ENCODE measurements at regions not wholly inside any gene's neighbourhood (a gene's known extent, or its start where the extent isn't known, plus 50 kb on each side); places are given as distances from the start of the nearest gene placed in this dataset.

GRCh38 chr2:111239107-111239506 is 118.4 kb downstream of the BCL2L11 start:
- H3K4me1 ChIP-seq (ENCODE audit: insufficient read depth, low read length), result no peaks in the 10 kb centered on the region
- no peaks in the 10 kb centered on the region for H3K36me3 ChIP-seq (ENCODE audit: low read depth, low read length)
- H3K79me2 ChIP-seq (ENCODE audit: low read length), result no peaks in the 10 kb centered on the region
- H3K9ac ChIP-seq (ENCODE audit: low read length), result no peak overlapping the region
- H3K9me2 ChIP-seq (replicated peaks; ENCODE audit: low read length), result no peaks in the 10 kb centered on the region
- H3K27ac ChIP-seq (ENCODE audit: low read length), result no peak overlapping the region
- no peak for ATAC-seq
- no peaks in the 10 kb centered on the region for H3K27me3 ChIP-seq (ENCODE audit: low read length)
- TF ChIP-seq EZH2 (IDR thresholded peaks at IDR 0.05; ENCODE audit: low read length, unreplicated experiment) (no peak), CTCF (conservative IDR thresholded peaks at IDR 0.05; ENCODE audit: low read depth, low read length) (no peak), EZH2phosphoT487 (IDR thresholded peaks at IDR 0.05; ENCODE audit: borderline replicate concordance, low read length) (no peak)
- H3F3A ChIP-seq (ENCODE audit: low read length, unreplicated experiment), result no peaks in the 10 kb centered on the region
- H4K20me1 ChIP-seq (ENCODE audit: low read length), result no peaks in the 10 kb centered on the region
- no TSS peak for BruUV-seq (replicated peaks)
- ChIA-PET CTCF (no interaction called here), POLR2A (ENCODE audit: unreplicated experiment) (no interaction called here)
- no peak for DNase-seq
- H3K9me3 ChIP-seq (ENCODE audit: low read length), result no peaks in the 10 kb centered on the region
- intact Hi-C loops (cut with micrococcal nuclease), result no loop called here
- no peak overlapping the region for H3K4me3 ChIP-seq (ENCODE audit: low read length)
- no peak overlapping the region for H3K4me2 ChIP-seq (ENCODE audit: low read length)
- H2AFZ ChIP-seq (ENCODE audit: low read length), result no peak overlapping the region

- Histone ChIP-seq H3K27ac (ENCODE audit: low read length) (no peak overlapping the region), H2AFZ (ENCODE audit: low read length) (no peak overlapping the region), H4K20me1 (ENCODE audit: low read length) (no peaks in the 10 kb centered on the region), H3K4me3 (ENCODE audit: low read length) (no peak overlapping the region), H3K4me2 (ENCODE audit: low read length) (no peak overlapping the region), H3F3A (ENCODE audit: low read length, unreplicated experiment) (no peaks in the 10 kb centered on the region), H3K9ac (ENCODE audit: low read length) (no peak overlapping the region), H3K9me2 (replicated peaks; ENCODE audit: low read length) (no peaks in the 10 kb centered on the region), H3K36me3 (ENCODE audit: low read depth, low read length) (no peaks in the 10 kb centered on the region), H3K4me1 (ENCODE audit: insufficient read depth, low read length) (no peaks in the 10 kb centered on the region), H3K79me2 (ENCODE audit: low read length) (no peaks in the 10 kb centered on the region), H3K27me3 (ENCODE audit: low read length) (no peaks in the 10 kb centered on the region), H3K9me3 (ENCODE audit: low read length) (no peaks in the 10 kb centered on the region)
- no TSS peak for BruUV-seq (replicated peaks)
- CTCF ChIA-PET, result no interaction called here
- DNase-seq, result no peak
- no peak for ATAC-seq
- no peak for TF ChIP-seq CTCF (conservative IDR thresholded peaks at IDR 0.05; ENCODE audit: low read depth, low read length)
- no peak for TF ChIP-seq EZH2 (IDR thresholded peaks at IDR 0.05; ENCODE audit: low read length, unreplicated experiment)
- no peak for TF ChIP-seq EZH2phosphoT487 (IDR thresholded peaks at IDR 0.05; ENCODE audit: borderline replicate concordance, low read length)
- intact Hi-C loops (cut with micrococcal nuclease), result no loop called here
- POLR2A ChIA-PET (ENCODE audit: unreplicated experiment), result no interaction called here
These were observed 119.0 kb downstream of the BCL2L11 start for GRCh38 chr2:111239581-111240249.

- DNase-seq (no peak), ATAC-seq (no peak)
- Histone ChIP-seq H3F3A (ENCODE audit: low read length, unreplicated experiment) (no peaks in the 10 kb centered on the region), H3K36me3 (ENCODE audit: low read depth, low read length) (no peaks in the 10 kb centered on the region), H4K20me1 (ENCODE audit: low read length) (no peaks in the 10 kb centered on the region), H3K9ac (ENCODE audit: low read length) (no peak overlapping the region), H2AFZ (ENCODE audit: low read length) (no peak overlapping the region), H3K9me2 (replicated peaks; ENCODE audit: low read length) (no peaks in the 10 kb centered on the region), H3K9me3 (ENCODE audit: low read length) (no peaks in the 10 kb centered on the region), H3K79me2 (ENCODE audit: low read length) (no peaks in the 10 kb centered on the region), H3K4me3 (ENCODE audit: low read length) (no peak overlapping the region), H3K4me1 (ENCODE audit: insufficient read depth, low read length) (no peaks in the 10 kb centered on the region), H3K27me3 (ENCODE audit: low read length) (no peaks in the 10 kb centered on the region), H3K27ac (ENCODE audit: low read length) (no peak overlapping the region), H3K4me2 (ENCODE audit: low read length) (no peak overlapping the region)
- BruUV-seq (replicated peaks), result no TSS peak
- POLR2A ChIA-PET (ENCODE audit: unreplicated experiment), result no interaction called here
- intact Hi-C loops (cut with micrococcal nuclease), result no loop called here
- TF ChIP-seq EZH2phosphoT487 (IDR thresholded peaks at IDR 0.05; ENCODE audit: borderline replicate concordance, low read length) (no peak), EZH2 (IDR thresholded peaks at IDR 0.05; ENCODE audit: low read length, unreplicated experiment) (no peak), CTCF (conservative IDR thresholded peaks at IDR 0.05; ENCODE audit: low read depth, low read length) (no peak)
- CTCF ChIA-PET, result no interaction called here
These were observed 122.6 kb downstream of the BCL2L11 start for GRCh38 chr2:111243295-111243694.

All from PC-3 (cell line).